NCI-H1048 (cell line): ENCODE measurements at regions not wholly inside any gene's neighbourhood (a gene's known extent, or its start where the extent isn't known, plus 50 kb on each side); places are given as distances from the start of the nearest gene placed in this dataset.

Source experiments
- DNase-seq: peaks from one replicate; lab custom pipeline; 2025; lab: John Stamatoyannopoulos, UW

DNA sequence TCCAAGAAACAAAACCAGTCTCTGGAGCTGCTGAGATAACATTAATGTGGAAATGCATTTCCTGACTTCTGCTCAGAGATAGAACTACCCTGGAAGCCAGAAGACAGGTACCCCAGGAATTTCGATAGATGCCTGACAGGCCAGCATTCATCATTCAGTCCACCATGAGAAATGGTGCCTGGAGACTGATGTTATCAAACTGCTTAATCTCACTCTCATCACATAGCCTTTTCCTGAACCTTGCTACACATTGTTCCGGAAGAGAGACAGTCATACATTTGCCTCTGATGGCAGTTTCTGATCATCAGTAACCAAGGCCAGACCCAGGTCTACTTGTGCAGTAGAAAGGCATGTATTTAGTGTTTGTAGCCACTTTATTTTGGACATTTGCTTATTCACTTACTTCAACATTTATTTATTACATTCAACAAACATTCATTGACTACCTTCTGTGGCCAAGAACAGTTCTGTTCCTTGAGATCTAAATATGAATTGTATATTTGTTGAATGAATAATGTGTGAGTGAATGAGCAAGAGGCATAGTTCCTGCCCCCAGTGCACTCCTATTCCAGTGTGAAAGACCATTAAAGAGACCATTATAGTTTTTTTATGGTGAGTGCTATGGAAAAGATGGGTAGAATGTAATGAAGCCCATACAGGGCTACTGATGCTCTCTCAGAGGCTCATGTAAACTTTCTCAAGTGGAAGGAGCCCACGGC is 485.7 kb downstream of the NUF2 start:
- no peak for DNase-seq

GRCh38 chr1:163813251-163813650 is 491.5 kb downstream of the NUF2 start:
- no peak for DNase-seq

DNA sequence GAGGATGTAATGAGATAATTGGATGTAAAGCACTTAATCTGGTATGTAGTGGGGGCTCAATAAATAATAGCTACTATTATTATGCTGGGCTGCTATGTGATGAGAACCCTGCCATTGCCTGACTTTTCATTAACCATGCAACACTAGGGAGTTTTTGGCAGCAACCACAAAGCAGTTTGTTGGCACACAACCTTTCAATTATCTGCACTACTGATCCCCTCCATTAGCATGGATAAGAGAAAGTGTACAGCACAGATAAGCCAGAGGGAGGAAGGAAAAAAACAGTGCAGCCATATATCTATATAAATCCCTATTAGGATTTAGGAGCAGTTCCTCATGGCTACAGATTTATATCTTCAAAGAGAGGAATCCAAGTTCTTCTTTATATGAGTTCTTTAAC is 498.5 kb downstream of the NUF2 start:
- no peak for DNase-seq

GRCh38 chr1:163820766-163821165 is 499.0 kb downstream of the NUF2 start:
- DNase-seq = no peak

- DNase-seq = no peak
Observed at GRCh38 chr1:163821679-163822078, 499.9 kb downstream of the NUF2 start.

DNA sequence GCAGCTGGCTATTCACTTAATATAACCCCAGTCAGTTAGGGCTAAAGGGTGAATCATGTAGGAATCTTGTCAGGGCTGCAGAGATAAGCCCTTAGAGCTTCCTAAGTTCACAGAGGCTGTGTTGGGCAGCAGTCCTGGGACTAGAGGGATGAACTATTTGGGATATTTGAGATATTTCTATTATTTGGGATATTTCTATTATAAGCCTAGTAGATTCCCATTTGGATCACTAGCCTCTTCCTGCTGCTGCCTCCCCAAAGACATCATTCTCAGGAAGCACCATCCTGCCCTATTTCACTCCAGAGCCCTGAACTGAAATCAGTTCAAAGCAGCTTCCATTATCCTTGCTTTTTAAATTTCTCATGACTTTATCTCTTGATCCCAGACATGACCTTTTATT is 501.3 kb downstream of the NUF2 start:
- DNase-seq = no peak

DNA sequence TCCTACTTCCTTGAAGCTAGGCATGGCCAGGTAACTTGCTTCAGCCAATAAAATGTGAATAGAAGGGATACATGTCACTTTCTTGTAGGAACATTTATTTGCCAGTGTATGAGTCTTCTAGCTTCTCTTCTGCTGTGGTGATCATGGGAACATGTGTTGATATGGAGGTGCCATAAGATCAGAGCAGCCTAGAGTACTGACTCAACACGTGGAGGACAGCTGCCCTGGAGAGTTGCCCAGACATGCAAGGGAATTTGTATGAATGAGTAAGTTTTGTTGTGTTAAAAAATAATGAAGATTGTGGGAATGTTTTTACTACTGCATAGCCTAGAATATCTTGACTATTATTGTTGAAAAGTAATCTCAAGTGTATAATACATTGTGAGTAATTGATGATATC is 502.3 kb downstream of the NUF2 start:
- DNase-seq = no peak

DNA sequence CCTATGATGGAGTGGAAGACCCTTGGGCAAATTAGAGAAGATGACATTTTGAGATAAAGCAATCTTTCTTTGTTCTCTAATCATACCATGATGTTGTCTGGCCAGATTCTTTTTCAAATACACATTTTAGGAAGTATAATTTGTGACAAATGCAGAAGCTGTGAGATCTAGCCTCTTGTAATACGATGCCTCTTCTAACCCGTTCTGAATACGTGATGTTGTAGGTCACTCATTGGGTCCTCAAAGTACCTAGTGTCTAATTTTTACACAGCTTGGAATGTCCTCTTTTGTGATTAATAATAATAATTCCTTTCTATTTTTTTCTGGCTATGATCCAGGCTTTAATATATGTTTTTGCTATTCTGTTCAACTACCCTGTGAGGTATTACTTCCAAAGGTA is 502.7 kb downstream of the NUF2 start:
- DNase-seq = no peak

DNA sequence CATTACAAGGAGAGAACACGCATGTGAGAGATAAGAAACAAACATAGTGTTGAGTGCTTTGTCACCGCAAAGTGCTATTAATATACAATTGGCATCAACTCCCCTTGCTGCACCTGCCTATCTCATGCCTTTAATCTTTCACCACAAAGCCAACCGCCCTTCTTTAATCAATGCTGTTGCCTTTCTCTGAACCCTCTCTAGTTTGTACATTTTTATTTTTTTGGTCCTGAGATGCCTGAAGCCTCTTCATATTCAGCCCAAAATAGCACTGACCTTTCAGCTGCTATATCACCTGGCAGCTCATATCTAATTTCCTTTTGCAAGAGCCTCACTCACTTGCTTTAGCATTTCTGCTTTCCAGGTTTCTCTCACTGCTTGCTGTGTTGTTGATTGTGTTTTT is 504.7 kb downstream of the NUF2 start:
- DNase-seq = no peak

GRCh38 chr1:163834778-163835177 is 513.0 kb downstream of the NUF2 start:
- DNase-seq = no peak

- DNase-seq = no peak
Observed at GRCh38 chr1:163836481-163836880, 514.7 kb downstream of the NUF2 start.

DNA sequence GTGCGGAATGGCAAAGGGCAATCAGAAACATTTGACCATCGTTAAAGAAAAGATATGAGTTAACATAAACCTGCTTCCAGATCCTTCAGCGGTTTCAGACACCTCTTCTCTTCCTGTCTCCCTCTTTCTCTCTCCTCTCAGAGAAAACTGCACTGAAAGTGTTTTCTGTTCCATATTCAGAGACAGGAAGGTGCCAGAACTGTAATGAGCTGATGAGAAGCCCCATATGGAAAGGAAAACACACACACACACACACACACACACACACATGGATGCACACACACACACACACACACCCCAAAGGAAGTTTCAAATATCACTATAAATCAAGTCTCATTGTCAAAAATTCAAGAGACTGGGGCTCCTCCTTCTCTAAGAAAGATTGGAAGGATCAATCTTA is 515.5 kb downstream of the NUF2 start:
- no peak for DNase-seq

DNA sequence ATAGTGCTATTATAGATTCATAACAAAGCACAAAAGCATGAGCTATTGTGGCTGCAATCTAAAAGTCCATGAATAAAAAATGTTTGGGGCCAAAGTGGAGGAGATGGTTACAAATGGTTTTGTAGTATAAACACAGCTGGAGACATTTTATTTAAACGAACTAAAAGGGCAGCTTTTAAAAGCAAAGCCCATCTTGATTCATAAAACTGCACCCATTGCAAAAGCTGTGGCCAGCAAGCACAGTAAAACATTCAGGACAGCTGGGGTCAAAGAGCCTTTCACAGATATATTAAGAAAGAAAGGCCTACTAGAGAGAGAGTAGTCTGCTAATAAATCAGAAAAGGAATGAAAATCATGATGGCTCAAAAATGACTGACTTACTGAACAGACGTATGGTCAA is 520.8 kb downstream of the NUF2 start:
- no peak for DNase-seq

GRCh38 chr1:163844459-163844858 is 522.7 kb downstream of the NUF2 start:
- no peak for DNase-seq

DNA sequence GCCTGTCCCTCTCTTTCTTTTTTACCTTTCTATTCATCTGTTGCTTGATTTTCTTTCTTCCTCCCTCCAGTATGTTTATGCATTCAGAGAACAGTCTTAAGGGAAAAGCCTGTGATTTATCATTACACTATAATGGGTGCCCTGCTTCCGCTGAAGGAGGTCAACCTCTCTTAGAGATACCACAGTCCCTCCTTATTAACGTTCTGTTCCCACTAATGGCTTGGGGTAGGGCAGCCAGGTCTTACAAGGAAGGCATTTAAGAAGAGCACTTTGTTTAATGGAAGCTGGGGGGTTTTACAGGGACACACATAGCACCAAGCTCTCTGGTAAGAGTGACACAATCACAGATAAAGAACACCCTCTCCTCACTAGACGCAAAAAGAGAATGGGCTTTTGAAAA is 523.5 kb downstream of the NUF2 start:
- DNase-seq = no peak

GRCh38 chr1:163863731-163864130 is 542.0 kb downstream of the NUF2 start:
- DNase-seq = no peak

- no peak for DNase-seq
Observed at GRCh38 chr1:163864207-163864606, 542.5 kb downstream of the NUF2 start.

GRCh38 chr1:163866564-163866963 is 544.8 kb downstream of the NUF2 start:
- DNase-seq = no peak

DNA sequence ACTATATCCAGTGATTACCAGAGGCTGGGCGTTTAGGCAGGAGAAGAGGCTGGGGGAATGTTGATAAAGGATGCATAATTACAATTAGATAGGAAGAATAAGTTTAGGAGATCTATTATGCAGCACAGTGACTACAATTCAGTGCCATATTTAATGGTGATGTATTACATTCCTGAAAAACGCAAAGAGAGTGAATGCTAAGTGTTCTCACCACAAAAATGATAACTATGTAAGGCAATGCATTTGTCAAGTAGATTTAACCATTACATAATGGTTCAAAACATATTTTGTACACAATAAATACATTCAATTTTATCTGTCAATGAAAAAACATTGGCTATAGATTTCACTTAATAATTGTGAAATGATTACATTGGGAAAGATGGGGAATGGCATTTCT is 548.9 kb downstream of the NUF2 start:
- no peak for DNase-seq

GRCh38 chr1:163872067-163872466 is 550.3 kb downstream of the NUF2 start:
- no peak for DNase-seq

GRCh38 chr1:163874070-163874469 is 552.3 kb downstream of the NUF2 start:
- no peak for DNase-seq

GRCh38 chr1:163875200-163875926 is 553.6 kb downstream of the NUF2 start:
- no peak for DNase-seq

DNA sequence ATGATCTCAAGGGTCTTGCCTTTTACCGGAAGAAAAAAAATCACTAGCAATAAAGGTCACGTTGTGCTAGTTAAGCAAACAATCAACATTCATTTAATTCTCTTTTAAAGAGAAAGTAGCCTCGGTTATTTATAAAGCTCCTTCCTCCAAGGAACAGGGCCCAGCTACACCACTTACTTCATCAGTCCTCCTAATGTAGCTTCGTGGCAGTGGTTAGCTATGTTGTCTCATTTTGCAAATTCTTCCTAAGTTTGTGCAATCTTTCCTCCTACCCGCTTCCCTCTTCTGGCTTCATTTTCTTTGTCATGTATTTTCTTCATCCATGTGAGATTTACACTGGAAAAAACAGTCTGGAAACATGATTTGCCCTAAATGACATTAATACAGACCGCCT is 554.2 kb downstream of the NUF2 start:
- DNase-seq = no peak

DNA sequence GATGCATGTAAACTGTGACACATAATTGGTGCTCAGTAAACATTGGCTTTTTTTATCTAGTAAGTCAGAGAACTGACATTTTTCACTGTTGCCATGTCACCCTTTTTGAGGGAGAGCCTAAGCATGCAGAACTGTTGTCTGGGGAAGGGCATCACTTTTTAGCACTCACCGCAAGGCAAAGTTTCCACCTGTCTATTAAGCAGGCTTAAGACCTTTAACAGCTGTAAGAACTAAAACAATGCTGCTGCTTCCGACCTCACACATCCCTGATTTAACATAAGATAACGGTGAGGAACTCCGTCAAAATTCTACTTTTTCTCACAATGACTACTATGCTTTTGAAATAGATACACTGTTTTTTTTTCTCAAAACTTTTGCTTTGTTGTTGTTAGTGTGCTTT is 554.8 kb downstream of the NUF2 start:
- no peak for DNase-seq
